GM12878 (cell line): ENCODE measurements at regions not wholly inside any gene's neighbourhood (a gene's known extent, or its start where the extent isn't known, plus 50 kb on each side); places are given as distances from the start of the nearest gene placed in this dataset.
A peak's percentile ranks its signal among the peaks of the same experiment; 100 is the strongest.

Experiments used
- ATAC-seq: fragments of 200-7000 bp; cut with Tn5 transposase; 3 replicates; pipeline ENCODE4 v1.9.1; 2020; ENCODE audit warnings: mild to moderate bottlenecking, moderate library complexity
- BruUV-seq: library from RNA; stranded (reverse); fragments of 400-500 nt; replicated peaks from 2 replicates; lab custom pipeline; 2021; lab: Mats Ljungman, UMichigan
- CTCF ChIA-PET: fragments of 300-600 bp; sonication (Branson Sonifier 250); formaldehyde crosslinking; extraction: SDS; loops from one replicate; lab custom pipeline; 2021; ENCODE audit warnings: inconsistent platforms; lab: Yijun Ruan, JAX
- POLR2A ChIA-PET: fragments of 350-600 bp; formaldehyde crosslinking; extraction: SDS; loops from one replicate; lab custom pipeline; 2021; ENCODE audit warnings: inconsistent platforms; lab: Charles Lee
- RAD21 ChIA-PET: fragments of 300-600 bp; sonication (Branson Sonifier 250); formaldehyde crosslinking; loops from one replicate; lab custom pipeline; 2023; ENCODE audit warnings: antibody characterized with exemption; ENCODE audit not compliant: unreplicated experiment; lab: Charles Lee
- SMC1A ChIA-PET: fragments of 300-600 bp; sonication (Branson Sonifier 250); formaldehyde crosslinking; loops from one replicate; lab custom pipeline; 2023; ENCODE audit not compliant: unreplicated experiment, uncharacterized antibody; lab: Charles Lee
- DNase-seq: peaks from one replicate; pipeline ENCODE4 v3.0.0-alpha.2; 2011; ENCODE audit warnings: low read depth, low spot score
- FAIRE-seq: peaks from 3 replicates; lab custom pipeline; 2011; peaks lifted over from hg19 to GRCh38; lab: Jason Lieb, UNC
- H2AFZ ChIP-seq: 2 replicates; pipeline ENCODE4 v1.6.0; 2011; ENCODE audit warnings: low read depth, low read length, control low read depth; ENCODE audit not compliant: control insufficient read depth
- H3K27ac ChIP-seq: 2 replicates; pipeline ENCODE4 v1.5.1; 2011; ENCODE audit warnings: control low read depth; ENCODE audit not compliant: control insufficient read depth, insufficient read depth
- H3K27me3 ChIP-seq, 2 experiments: replicated peaks in 1 of 2; 2 replicates each; pipeline versions ENCODE4 v1.6.0 to v1.6.1; 2011; ENCODE audit warnings: low read length in 1 of 2; ENCODE audit not compliant: control insufficient read depth in 2 of 2, insufficient read depth in 2 of 2
- H3K36me3 ChIP-seq, 2 experiments: 2 replicates each; pipeline ENCODE4 v1.5.1; 2011; ENCODE audit warnings: low read length in 1 of 2; ENCODE audit not compliant: control insufficient read depth in 2 of 2, insufficient read depth in 2 of 2
- H3K4me1 ChIP-seq: 2 replicates; pipeline ENCODE4 v1.6.1; 2011; ENCODE audit warnings: mild to moderate bottlenecking, low read length, moderate library complexity, mixed read lengths; ENCODE audit not compliant: control insufficient read depth, insufficient read depth
- H3K4me2 ChIP-seq: 2 replicates; pipeline ENCODE4 v1.6.0; 2011; ENCODE audit warnings: control low read depth; ENCODE audit not compliant: control insufficient read depth, insufficient read depth
- H3K4me3 ChIP-seq: fragments of 200-600 bp; sonication (generic); 2 replicates; pipeline ENCODE4 v1.5.1; 2016
- H3K79me2 ChIP-seq: 2 replicates; pipeline ENCODE4 v1.6.0; 2011; ENCODE audit warnings: low read length; ENCODE audit not compliant: control insufficient read depth, insufficient read depth
- H3K9ac ChIP-seq: 2 replicates; pipeline ENCODE4 v1.8.0; 2011; ENCODE audit warnings: low read length, control low read depth, mixed read lengths; ENCODE audit not compliant: control insufficient read depth, insufficient read depth
- H3K9me3 ChIP-seq: replicated peaks from 3 replicates; pipeline ENCODE4 v1.5.1; 2011; ENCODE audit warnings: mild to moderate bottlenecking, low read length; ENCODE audit not compliant: control insufficient read depth, insufficient read depth
- H4K20me1 ChIP-seq: 2 replicates; pipeline ENCODE4 v1.6.0; 2011; ENCODE audit not compliant: control insufficient read depth, insufficient read depth
- ATF3 ChIP-seq: IDR thresholded peaks from 2 replicates; pipeline ENCODE4 v1.6.1; 2011; ENCODE audit warnings: low read depth, mild to moderate bottlenecking, low read length, moderate library complexity, borderline replicate concordance; ENCODE audit errors: extremely low read depth
- CREB1 ChIP-seq: IDR thresholded peaks from 2 replicates; pipeline ENCODE4 v1.6.1; 2012; ENCODE audit warnings: low read depth, mild to moderate bottlenecking, inconsistent platforms
- IKZF1 ChIP-seq: fragments of 450-650 bp; conservative IDR thresholded peaks from 2 replicates; pipeline ENCODE4 v1.6.1; 2017; ENCODE audit warnings: antibody characterized with exemption, mild to moderate bottlenecking
- MTA2 ChIP-seq: fragments of 450-650 bp; IDR thresholded peaks from 2 replicates; pipeline ENCODE4 v1.6.1; 2016; ENCODE audit warnings: low read depth, mild to moderate bottlenecking, moderate library complexity
- RCOR1 ChIP-seq: conservative IDR thresholded peaks from 2 replicates; pipeline ENCODE4 v1.6.1; 2012; ENCODE audit warnings: low read depth, low read length, improper control_type of control experiment
- RELB ChIP-seq: fragments of 450-650 bp; IDR thresholded peaks from 2 replicates; pipeline ENCODE4 v1.6.1; 2017; ENCODE audit warnings: low read depth, mild to moderate bottlenecking, moderate library complexity
- WGBS: methylation state at CpG from one replicate; pipeline ENCODE4 v1.1.6; 2016; ENCODE audit warnings: low lambda C conversion rate; ENCODE audit not compliant: insufficient replicate concordance, insufficient coverage; ENCODE audit errors: missing lambda C conversion rate; 5-methylcytosine and 5-hydroxymethylcytosine counted together
- in situ Hi-C: fragments of 300-500 bp; cut with MboI; formaldehyde crosslinking; loops from 9 replicates; pipeline ENCODE4 v1.14.3; 2018; ENCODE audit warnings: mixed read lengths
- intact Hi-C: fragments of 100-400 bp; cut with micrococcal nuclease; formaldehyde crosslinking; loops from one replicate; pipeline ENCODE4 v1.14.2; 2022; ENCODE audit not compliant: unreplicated experiment
- TF ChIP-seq, protein P1 (sequence below): fragments of 450-650 bp; IDR thresholded peaks from 2 replicates; pipeline ENCODE4 v1.6.1; 2017; ENCODE audit warnings: mild to moderate bottlenecking, low read depth, inconsistent platforms; ENCODE audit not compliant: poor library complexity, severe bottlenecking

- TF ChIP-seq RELB = peak; percentile 72; the same call in 1 of the 2 replicates
- TF ChIP-seq RCOR1 = no peak
- TF ChIP-seq, protein P1, sequence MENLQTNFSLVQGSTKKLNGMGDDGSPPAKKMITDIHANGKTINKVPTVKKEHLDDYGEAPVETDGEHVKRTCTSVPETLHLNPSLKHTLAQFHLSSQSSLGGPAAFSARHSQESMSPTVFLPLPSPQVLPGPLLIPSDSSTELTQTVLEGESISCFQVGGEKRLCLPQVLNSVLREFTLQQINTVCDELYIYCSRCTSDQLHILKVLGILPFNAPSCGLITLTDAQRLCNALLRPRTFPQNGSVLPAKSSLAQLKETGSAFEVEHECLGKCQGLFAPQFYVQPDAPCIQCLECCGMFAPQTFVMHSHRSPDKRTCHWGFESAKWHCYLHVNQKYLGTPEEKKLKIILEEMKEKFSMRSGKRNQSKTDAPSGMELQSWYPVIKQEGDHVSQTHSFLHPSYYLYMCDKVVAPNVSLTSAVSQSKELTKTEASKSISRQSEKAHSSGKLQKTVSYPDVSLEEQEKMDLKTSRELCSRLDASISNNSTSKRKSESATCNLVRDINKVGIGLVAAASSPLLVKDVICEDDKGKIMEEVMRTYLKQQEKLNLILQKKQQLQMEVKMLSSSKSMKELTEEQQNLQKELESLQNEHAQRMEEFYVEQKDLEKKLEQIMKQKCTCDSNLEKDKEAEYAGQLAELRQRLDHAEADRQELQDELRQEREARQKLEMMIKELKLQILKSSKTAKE = peak; percentile 66
- peak; percentile 83 for TF ChIP-seq IKZF1
Observed at GRCh38 chr2:64861452-64862397, 127.5 kb upstream of the SLC1A4 start (continued).

DNA sequence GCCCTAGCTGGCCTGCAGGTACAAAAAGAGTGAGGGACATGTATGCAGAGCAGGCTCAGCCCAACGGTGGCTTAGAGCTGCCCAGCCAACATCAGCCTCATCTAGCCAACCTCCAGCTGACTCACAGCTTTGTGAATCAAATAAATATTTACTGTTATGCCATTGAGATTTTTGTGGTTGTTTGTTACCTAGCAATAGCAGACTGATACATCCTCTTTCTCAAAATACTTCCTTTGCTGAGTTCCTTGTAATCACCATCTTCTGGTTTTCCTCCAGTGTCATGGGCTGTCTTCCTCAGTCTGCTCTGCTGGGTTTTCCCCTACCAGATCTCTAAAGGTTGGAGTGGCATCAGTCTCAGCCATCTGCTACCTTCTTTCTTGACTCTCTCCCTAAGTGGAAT lies 126.6 kb upstream of the SLC1A4 start:
- Histone ChIP-seq H3K4me2 (peak overlapping the region; percentile 98), H3K79me2 (peaks cover 2% of the 10 kb centered on the region; the same call in 1 of the 2 replicates), H3K27ac (peak overlapping the region; percentile 76), H4K20me1 (no peaks in the 10 kb centered on the region), H3K4me1 (peaks cover 57% of the 10 kb centered on the region), H3K4me3 (peak overlapping the region; percentile 21; the same call in 1 of the 2 replicates), H3K9me3 (peaks cover 4% of the 10 kb centered on the region; the same call in 2 of the 3 replicates), H3K27me3 (no peaks in the 10 kb centered on the region), H2AFZ (no peak overlapping the region), H3K9ac (no peak overlapping the region), H3K36me3 (no peaks in the 10 kb centered on the region)
- TF ChIP-seq CREB1 = 0 out of 2 replicates have a peak, but pooled peaks have one; percentile 20
- TF ChIP-seq ATF3 = no peak
- no peak for TF ChIP-seq MTA2
- SMC1A ChIA-PET = interaction anchor here (0.7 to 7.6 kb wide), 35 partner anchors 11 to 532 kb away, joined by 3 to 52 read pairs (median 7); partner anchors contain the start of genes AFTPH and SERTAD2
- intact Hi-C loops = loop anchor here (5.0 kb wide), 1 partner anchor 255 kb away; no protein-coding TSS in a partner anchor
- FAIRE-seq = no peak
- POLR2A ChIA-PET = interaction anchor here (0.9 to 3.7 kb wide), 8 partner anchors 96 to 336 kb away, joined by 3 to 19 read pairs (median 4); partner anchors contain the start of gene SERTAD2
- CTCF ChIA-PET = interaction anchor here (0.7 to 3.6 kb wide), 19 partner anchors 9 to 532 kb away, joined by 3 to 30 read pairs (median 5); partner anchors contain the start of gene AFTPH
- no TSS peak for BruUV-seq
- DNase-seq = no peak
- RAD21 ChIA-PET = interaction anchor here (0.6 to 7.7 kb wide), 25 partner anchors 10 to 535 kb away, joined by 3 to 88 read pairs (median 5); partner anchors contain the start of genes AFTPH and SERTAD2
- ATAC-seq = no peak
- 0% methylated on average over 1 of the region's 1 CpG for WGBS
- in situ Hi-C loops = loop anchor here (5.0 to 10.0 kb wide), 4 partner anchors 220 to 530 kb away; partner anchors contain the start of gene AFTPH
